ENCODE measurements at regions not wholly inside any gene's neighbourhood (a gene's known extent, or its start where the extent isn't known, plus 50 kb on each side); places are given as distances from the start of the nearest gene placed in this dataset.

DNA sequence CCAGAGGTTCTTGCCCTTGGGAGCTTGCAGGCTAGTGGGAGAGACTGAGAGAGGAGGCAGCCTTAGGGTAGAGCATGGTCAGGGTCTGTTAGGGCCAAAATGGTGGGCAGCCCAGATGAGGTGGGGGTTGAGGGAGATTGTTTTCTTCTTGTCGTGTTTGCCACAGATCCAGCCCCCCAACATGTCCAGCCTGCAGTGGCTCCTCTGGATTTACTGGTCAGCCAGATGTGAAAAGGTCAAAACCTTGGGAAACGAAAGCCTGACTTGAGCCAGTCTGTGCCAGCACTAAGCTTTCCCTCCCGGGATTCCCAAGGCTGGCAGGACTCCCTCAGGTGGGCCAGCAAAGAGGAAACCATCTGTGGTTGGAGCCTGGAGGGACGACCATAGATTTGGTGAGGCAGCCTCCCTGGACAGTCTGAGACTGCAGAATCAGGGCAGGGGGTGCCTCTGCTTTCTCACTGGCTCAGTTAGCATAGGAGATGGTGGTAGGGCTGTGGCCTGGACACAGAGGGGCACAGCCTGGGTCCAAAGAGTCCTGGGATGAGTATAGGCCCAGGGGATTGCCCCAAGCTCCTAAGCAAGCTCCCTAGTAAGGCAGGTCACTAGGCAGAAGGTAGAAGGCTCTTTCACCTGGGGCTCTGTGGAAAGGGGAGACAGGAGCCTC lies 51.2 kb upstream of the PRR23C start:
- Mint-ChIP-seq H3K4me3 (no peak overlapping the region), H3K36me3 (ENCODE audit: low read depth) (no peaks in the 10 kb centered on the region), H3K27me3 (peaks cover 12% of the 10 kb centered on the region), H3K4me1 (no peaks in the 10 kb centered on the region), H3K27ac (no peak overlapping the region), H3K9me3 (ENCODE audit: low read depth) (peaks cover 4% of the 10 kb centered on the region)
- DNase-seq (no peak), ATAC-seq (no peak)
- CTCF ChIA-PET = no interaction called here
- POLR2A ChIA-PET = no interaction called here
- intact Hi-C loops (cut with DNase I, micrococcal nuclease) = no loop called here

DNA sequence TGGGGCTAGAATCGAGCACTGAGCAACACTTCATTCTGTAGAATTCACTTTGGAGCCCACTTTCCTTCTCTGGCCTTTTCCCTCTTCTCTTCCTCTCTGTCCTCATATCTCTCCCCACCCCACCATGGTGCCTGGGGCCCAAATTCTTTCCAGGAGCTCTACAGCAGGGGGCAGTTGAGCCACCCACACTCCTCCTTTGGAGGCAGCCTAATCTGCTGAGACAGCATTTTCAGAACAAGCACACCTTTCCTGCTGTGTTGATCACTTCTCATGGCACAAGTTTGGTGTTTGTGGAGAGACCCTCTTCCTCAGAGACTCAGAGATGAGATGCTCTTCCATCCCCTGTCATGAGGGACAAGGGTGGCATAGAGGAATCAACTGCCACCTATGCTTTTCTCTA lies 52.0 kb upstream of the PRR23C start:
- ATAC-seq (no peak), DNase-seq (no peak)
- no peak overlapping the region for H3K27ac Mint-ChIP-seq
- intact Hi-C loops (cut with DNase I, micrococcal nuclease) = no loop called here
- H3K27me3 Mint-ChIP-seq = peaks cover 12% of the 10 kb centered on the region
- no peaks in the 10 kb centered on the region for H3K36me3 Mint-ChIP-seq (ENCODE audit: low read depth)
- ChIA-PET CTCF (no interaction called here), POLR2A (no interaction called here)
- no peak overlapping the region for H3K4me3 Mint-ChIP-seq
- peaks cover 4% of the 10 kb centered on the region for H3K9me3 Mint-ChIP-seq (ENCODE audit: low read depth)
- no peaks in the 10 kb centered on the region for H3K4me1 Mint-ChIP-seq

DNA sequence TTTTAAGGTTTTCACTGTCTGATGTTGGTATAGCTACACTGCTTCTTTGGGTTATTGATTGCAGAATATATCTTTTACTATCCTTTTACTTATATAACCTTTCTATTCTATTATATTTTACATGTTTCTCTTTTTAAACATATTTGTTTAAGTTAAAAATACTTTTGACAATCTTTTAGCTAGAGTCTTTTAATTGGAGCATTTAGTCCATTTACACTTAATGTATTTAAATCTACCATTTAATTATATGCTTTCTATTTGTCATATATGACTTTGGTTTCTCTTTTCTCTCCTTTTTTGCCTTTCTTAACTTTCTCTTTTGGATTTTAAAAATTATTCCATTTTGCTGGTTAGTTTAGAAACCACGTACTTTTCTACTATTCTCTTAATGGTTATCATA lies 53.7 kb upstream of the PRR23C start:
- Mint-ChIP-seq H3K9me3 (ENCODE audit: low read depth) (no peaks in the 10 kb centered on the region), H3K27me3 (peaks cover 8% of the 10 kb centered on the region), H3K36me3 (ENCODE audit: low read depth) (no peaks in the 10 kb centered on the region), H3K4me1 (no peaks in the 10 kb centered on the region), H3K4me3 (no peak overlapping the region), H3K27ac (no peak overlapping the region)
- no peak for ATAC-seq
- CTCF ChIA-PET = no interaction called here
- POLR2A ChIA-PET = no interaction called here
- intact Hi-C loops (cut with DNase I, micrococcal nuclease) = no loop called here
- DNase-seq = no peak

DNA sequence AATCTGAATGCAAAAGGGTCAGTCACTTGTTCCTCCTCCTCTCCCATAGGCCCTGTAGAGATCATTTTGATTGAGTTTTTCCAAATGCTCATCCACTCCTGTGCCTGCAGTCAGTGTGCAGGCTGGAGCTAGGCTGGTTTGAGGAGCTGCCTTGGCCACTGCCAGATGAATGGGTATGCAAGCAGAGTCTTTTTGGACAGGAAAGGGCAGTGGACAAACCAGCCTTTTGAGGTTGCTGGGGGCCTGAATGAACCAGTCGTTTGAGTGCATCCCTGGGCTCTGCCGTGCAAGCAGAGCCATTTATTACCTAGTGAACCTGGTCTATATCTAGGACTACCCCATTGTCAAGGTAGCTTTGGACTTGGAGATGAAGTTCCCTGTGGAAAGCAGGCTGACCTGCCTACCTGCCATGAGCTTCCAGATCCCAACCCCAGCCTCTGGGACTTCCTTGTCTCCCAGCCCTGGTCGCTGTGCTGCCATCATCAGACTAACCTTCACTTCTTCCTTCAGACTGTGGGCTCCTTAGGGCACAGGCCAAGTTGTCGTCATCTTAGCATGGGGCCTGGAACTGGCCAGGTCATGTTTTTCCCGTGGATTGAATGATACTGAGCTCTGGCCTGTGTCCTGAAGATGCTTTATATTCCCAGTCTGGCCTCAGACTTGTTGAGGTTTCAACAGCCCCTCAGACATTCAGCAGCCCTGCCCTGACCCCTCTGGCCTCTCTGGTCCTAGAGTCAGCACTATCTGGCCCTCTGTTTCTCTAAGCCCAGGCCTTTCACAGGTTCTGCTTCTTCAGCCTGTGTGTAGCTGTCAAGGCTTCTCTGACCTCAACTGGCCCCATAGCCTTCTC lies 55.5 kb upstream of the PRR23C start:
- Mint-ChIP-seq H3K36me3 (ENCODE audit: low read depth) (no peaks in the 10 kb centered on the region), H3K4me1 (no peaks in the 10 kb centered on the region), H3K4me3 (no peak overlapping the region), H3K27ac (no peak overlapping the region), H3K27me3 (peaks cover 4% of the 10 kb centered on the region), H3K9me3 (ENCODE audit: low read depth) (no peaks in the 10 kb centered on the region)
- intact Hi-C loops (cut with DNase I, micrococcal nuclease) = no loop called here
- no peak for DNase-seq
- ATAC-seq = no peak
- ChIA-PET POLR2A (no interaction called here), CTCF (no interaction called here)

DNA sequence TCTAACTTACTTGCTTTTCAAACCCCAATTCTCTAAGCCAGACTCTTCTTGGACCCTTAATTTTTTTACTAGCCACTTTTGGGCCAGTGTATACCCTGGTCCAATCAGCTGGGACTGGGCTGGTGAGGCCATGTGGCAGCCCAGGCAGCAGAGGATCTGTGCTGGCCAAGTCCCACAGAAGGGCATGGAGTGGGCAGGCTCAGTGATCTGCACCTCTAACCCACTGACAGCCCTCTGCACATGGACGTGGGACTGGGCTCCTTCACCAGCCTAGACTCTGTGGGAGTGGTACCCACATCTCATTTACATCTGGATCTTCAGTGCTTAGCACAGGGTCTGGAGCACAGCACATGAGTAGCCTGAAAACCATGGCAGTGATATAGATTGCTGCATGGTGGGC lies 56.1 kb upstream of the PRR23C start:
- no peak overlapping the region for H3K27ac Mint-ChIP-seq
- H3K4me1 Mint-ChIP-seq = no peaks in the 10 kb centered on the region
- ChIA-PET POLR2A (no interaction called here), CTCF (no interaction called here)
- intact Hi-C loops (cut with DNase I, micrococcal nuclease) = no loop called here
- peaks cover 4% of the 10 kb centered on the region for H3K27me3 Mint-ChIP-seq
- no peak for DNase-seq
- no peak overlapping the region for H3K4me3 Mint-ChIP-seq
- no peaks in the 10 kb centered on the region for H3K36me3 Mint-ChIP-seq (ENCODE audit: low read depth)
- H3K9me3 Mint-ChIP-seq (ENCODE audit: low read depth) = no peaks in the 10 kb centered on the region
- ATAC-seq = no peak

DNA sequence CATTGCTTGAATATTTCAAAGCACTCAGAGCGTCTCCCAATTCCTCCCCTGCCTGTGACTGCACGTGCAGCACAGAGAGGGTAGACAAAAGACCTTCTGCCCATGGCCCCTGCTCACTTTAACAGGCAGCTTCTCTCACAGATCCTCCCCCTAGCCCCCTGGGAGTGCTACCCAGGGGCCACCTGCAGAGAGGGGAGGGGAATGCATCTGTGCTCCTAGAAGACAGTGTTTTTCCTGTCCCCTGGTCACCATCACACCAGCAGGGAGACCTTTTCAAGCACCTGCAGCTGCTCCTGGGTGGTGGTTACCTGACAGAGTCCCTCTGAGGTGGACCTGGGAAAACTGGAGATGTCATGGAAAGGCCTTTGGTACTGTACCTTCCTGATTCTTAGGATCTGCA lies 56.7 kb upstream of the PRR23C start:
- no peak for DNase-seq
- Mint-ChIP-seq H3K4me3 (no peak overlapping the region), H3K27me3 (peaks cover 4% of the 10 kb centered on the region), H3K9me3 (ENCODE audit: low read depth) (no peaks in the 10 kb centered on the region), H3K36me3 (ENCODE audit: low read depth) (no peaks in the 10 kb centered on the region), H3K27ac (no peak overlapping the region), H3K4me1 (no peaks in the 10 kb centered on the region)
- POLR2A ChIA-PET = no interaction called here
- intact Hi-C loops (cut with DNase I, micrococcal nuclease) = no loop called here
- CTCF ChIA-PET = no interaction called here
- no peak for ATAC-seq

DNA sequence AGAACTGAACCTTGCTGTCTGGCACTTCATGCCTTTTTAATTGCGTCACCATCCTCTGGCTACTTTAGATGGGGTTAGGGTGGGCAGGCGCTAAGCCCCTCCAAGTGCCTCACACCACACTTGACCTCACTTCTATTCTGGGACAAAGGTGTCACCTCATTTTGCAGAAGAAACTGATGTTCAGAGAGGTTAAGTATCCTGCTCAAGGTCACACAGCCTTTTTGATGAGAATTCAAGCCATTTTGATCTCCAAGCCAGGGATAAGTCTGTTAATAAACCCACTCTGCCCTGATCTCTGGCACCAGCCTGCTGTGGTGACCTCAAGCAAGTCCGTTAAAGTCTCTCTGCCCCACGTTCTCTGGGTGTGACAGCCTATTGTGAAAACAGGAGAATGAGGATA lies 58.8 kb upstream of the PRR23C start:
- intact Hi-C loops (cut with DNase I, micrococcal nuclease) = no loop called here
- no peak for ATAC-seq
- ChIA-PET CTCF (interaction anchor here (1.1 kb wide), 1 partner anchor 8 kb away, joined by 6 read pairs; no protein-coding TSS in a partner anchor), POLR2A (no interaction called here)
- H3K9me3 Mint-ChIP-seq (ENCODE audit: low read depth) = no peaks in the 10 kb centered on the region
- H3K27me3 Mint-ChIP-seq = no peaks in the 10 kb centered on the region
- no peak overlapping the region for H3K4me3 Mint-ChIP-seq
- no peaks in the 10 kb centered on the region for H3K36me3 Mint-ChIP-seq (ENCODE audit: low read depth)
- H3K27ac Mint-ChIP-seq = no peak overlapping the region
- no peak for DNase-seq
- H3K4me1 Mint-ChIP-seq = no peaks in the 10 kb centered on the region

DNA sequence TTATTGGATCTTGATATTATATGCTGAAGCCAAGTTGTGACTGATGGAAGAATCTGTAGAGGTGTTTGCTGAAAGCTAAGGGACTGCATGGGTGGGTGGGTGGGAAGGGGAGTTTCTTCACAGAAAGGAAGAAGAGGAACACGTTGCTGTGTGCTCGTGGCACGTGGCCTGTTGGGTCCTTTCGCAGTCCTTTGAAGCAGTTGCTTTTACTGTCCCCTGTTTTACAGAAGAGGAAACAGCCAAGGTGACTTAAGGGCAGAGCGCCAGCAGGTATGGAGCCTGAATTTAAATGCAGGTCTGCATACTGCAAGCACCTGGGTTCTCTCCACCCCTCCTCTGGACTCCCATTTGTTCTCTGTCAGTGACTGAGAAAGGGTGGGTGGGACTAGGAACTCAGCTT lies 59.4 kb upstream of the PRR23C start:
- CTCF ChIA-PET = interaction anchor here (0.7 to 1.2 kb wide), 2 partner anchors 9 to 601 kb away, joined by 4 read pairs; no protein-coding TSS in a partner anchor
- POLR2A ChIA-PET = no interaction called here
- H3K36me3 Mint-ChIP-seq (ENCODE audit: low read depth) = no peaks in the 10 kb centered on the region

DNA sequence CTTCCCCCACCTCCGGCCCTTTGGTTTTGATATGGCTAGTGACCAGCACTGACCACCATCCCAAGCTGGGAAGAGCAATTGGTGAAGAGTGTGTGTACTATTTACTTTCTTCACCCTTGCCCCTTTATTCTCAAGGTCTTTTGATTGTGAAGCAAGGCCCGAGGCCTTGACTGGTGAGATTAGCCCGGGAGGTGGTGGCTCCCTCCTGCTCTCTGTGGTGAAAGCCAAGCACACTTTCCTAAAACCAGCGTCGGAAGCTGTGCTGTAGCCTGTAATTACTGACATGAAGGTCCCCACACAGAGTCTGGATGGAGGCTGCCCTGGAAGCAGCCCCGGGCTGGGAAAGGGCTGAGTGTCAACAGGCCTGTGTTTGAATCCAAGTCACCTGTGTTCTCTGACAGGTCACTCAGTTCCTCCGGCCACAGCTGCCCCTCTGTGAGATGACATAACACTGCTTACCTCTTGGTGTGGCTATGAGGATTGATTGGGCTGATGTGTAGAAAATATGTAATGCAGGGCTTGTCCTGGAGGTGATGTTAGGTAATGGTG lies 60.5 kb upstream of the PRR23C start:
- Mint-ChIP-seq H3K4me1 (no peaks in the 10 kb centered on the region), H3K36me3 (ENCODE audit: low read depth) (no peaks in the 10 kb centered on the region), H3K27me3 (no peaks in the 10 kb centered on the region), H3K27ac (no peak overlapping the region), H3K4me3 (no peak overlapping the region), H3K9me3 (ENCODE audit: low read depth) (no peaks in the 10 kb centered on the region)
- ATAC-seq = no peak
- CTCF ChIA-PET = interaction anchor here (0.7 to 1.2 kb wide), 2 partner anchors 8 to 602 kb away, joined by 4 read pairs; no protein-coding TSS in a partner anchor
- no peak for DNase-seq
- intact Hi-C loops (cut with DNase I, micrococcal nuclease) = no loop called here
- POLR2A ChIA-PET = no interaction called here

More for the DNA sequence above, 59.4 kb upstream of the PRR23C start:
- DNase-seq (no peak), ATAC-seq (no peak)
- no peaks in the 10 kb centered on the region for H3K4me1 Mint-ChIP-seq
- no peak overlapping the region for H3K4me3 Mint-ChIP-seq
- H3K27ac Mint-ChIP-seq = no peak overlapping the region
- H3K9me3 Mint-ChIP-seq (ENCODE audit: low read depth) = no peaks in the 10 kb centered on the region
- intact Hi-C loops (cut with DNase I, micrococcal nuclease) = no loop called here
- H3K27me3 Mint-ChIP-seq = no peaks in the 10 kb centered on the region

DNA sequence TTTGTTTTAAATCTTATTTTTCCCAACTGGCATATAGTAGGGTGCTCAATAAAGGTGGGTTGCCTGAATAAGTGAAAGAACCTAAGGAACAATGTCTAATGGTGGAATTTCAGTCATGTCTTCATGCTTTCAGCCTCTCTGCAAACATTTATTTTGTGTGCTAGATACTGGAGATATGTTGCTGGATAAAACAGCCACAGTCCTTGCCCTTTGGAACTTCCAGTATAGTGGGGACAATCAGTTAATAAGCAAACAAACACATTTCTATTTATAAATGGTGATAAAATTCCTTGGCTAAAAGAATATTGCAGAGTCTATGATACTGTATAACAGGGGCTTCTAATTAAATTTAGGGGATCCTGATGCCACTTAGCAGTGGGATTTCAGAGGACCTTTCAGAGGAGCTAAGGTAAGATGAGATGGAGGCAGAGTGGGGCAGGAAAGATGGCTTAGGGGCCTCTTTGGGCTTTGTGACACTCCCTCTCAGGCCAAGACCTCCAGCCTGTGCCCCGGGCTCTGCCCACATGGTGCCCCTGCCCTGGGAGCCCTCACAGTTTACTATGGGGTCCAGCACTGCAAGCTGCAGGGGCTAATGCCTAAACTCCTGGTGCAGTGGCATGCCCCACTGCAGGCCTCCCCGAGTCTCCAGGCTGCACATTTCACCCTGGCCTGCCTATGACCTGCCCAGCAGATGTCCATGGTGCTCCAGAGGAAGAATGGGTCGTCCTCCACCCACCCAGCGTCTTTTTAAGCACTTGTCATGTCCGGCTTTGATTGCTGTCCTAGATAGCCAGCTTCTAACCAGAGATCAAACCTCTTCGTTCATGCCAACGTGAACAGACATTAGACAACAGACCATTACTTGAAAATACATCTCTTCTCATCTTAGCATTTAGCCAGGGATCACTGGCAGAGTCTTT lies 61.6 kb upstream of the PRR23C start:
- Mint-ChIP-seq H3K27ac (no peak overlapping the region), H3K9me3 (ENCODE audit: low read depth) (no peaks in the 10 kb centered on the region), H3K4me1 (no peaks in the 10 kb centered on the region), H3K27me3 (peaks cover 1% of the 10 kb centered on the region), H3K36me3 (ENCODE audit: low read depth) (no peaks in the 10 kb centered on the region), H3K4me3 (no peak overlapping the region)
- intact Hi-C loops (cut with DNase I, micrococcal nuclease) = no loop called here
- ChIA-PET CTCF (no interaction called here), POLR2A (interaction anchor here (0.5 kb wide), 1 partner anchor 21 kb away, joined by 3 read pairs; no protein-coding TSS in a partner anchor)
- no peak for ATAC-seq
- DNase-seq = no peak

DNA sequence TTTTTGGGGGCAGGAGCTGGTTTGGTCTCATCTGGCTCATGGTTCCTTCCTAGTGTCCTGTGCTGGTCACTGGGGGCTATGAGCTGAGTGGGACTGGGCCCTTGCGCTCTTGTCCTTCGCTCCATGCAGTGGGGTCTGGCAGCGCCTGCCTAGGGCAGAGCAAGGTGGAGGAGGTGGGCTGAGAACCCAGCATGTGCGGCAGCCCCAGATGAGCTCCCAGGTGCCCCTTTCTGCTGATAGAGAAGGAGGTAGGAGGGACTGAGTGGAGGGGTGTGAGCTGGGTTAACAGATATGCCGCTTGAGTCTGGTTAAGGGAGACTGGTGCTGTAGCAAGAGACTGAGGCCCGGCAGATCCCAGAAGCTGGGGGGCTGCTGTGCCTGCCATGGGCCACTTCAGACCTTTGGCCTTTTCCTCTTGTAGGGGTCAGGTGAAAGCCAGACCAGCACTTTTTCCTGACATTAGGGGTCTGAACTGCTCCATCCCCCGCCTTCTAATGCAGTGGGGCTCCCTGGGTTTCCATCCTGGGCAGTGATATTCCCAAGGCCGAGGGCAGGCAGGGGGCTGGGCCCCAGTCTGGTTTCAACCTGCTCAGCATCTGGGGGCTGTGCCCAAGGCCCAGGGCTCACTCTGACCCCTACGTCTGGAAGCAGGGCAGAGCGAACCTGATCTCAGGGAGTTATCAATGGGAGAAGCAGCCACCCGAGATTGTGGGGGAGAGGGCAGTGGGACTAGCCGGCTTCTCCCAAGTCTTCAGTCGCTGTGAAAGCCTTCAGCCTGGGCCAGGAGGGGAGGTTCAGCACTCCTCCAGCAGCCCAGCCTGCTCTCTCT lies 62.9 kb upstream of the PRR23C start:
- CTCF ChIA-PET = no interaction called here
- ATAC-seq = no peak

More for the DNA sequence above, 62.9 kb upstream of the PRR23C start:
- intact Hi-C loops (cut with DNase I, micrococcal nuclease) = no loop called here
- H3K9me3 Mint-ChIP-seq (ENCODE audit: low read depth) = no peaks in the 10 kb centered on the region
- H3K27ac Mint-ChIP-seq = no peak overlapping the region
- no peak for DNase-seq
- POLR2A ChIA-PET = no interaction called here
- H3K4me1 Mint-ChIP-seq = peaks cover 4% of the 10 kb centered on the region
- peaks cover 11% of the 10 kb centered on the region for H3K27me3 Mint-ChIP-seq
- H3K36me3 Mint-ChIP-seq (ENCODE audit: low read depth) = no peaks in the 10 kb centered on the region
- no peak overlapping the region for H3K4me3 Mint-ChIP-seq
